GM12878 (cell line): ENCODE measurements at regions not wholly inside any gene's neighbourhood (a gene's known extent, or its start where the extent isn't known, plus 50 kb on each side); places are given as distances from the start of the nearest gene placed in this dataset.

ENCODE experiments used
- ATAC-seq: fragments of 200-7000 bp; cut with Tn5 transposase; 3 replicates; pipeline ENCODE4 v1.9.1; 2020; ENCODE audit warnings: mild to moderate bottlenecking, moderate library complexity
- BruUV-seq: library from RNA; stranded (reverse); fragments of 400-500 nt; replicated peaks from 2 replicates; lab custom pipeline; 2021; lab: Mats Ljungman, UMichigan
- CTCF ChIA-PET: fragments of 300-600 bp; sonication (Branson Sonifier 250); formaldehyde crosslinking; extraction: SDS; loops from one replicate; lab custom pipeline; 2021; ENCODE audit warnings: inconsistent platforms; lab: Yijun Ruan, JAX
- POLR2A ChIA-PET: fragments of 350-600 bp; formaldehyde crosslinking; extraction: SDS; loops from one replicate; lab custom pipeline; 2021; ENCODE audit warnings: inconsistent platforms; lab: Charles Lee
- RAD21 ChIA-PET: fragments of 300-600 bp; sonication (Branson Sonifier 250); formaldehyde crosslinking; loops from one replicate; lab custom pipeline; 2023; ENCODE audit warnings: antibody characterized with exemption; ENCODE audit not compliant: unreplicated experiment; lab: Charles Lee
- SMC1A ChIA-PET: fragments of 300-600 bp; sonication (Branson Sonifier 250); formaldehyde crosslinking; loops from one replicate; lab custom pipeline; 2023; ENCODE audit not compliant: unreplicated experiment, uncharacterized antibody; lab: Charles Lee
- DNase-seq: peaks from one replicate; pipeline ENCODE4 v3.0.0-alpha.2; 2011; ENCODE audit warnings: low read depth, low spot score
- FAIRE-seq: peaks from 3 replicates; lab custom pipeline; 2011; peaks lifted over from hg19 to GRCh38; lab: Jason Lieb, UNC
- H2AFZ ChIP-seq: 2 replicates; pipeline ENCODE4 v1.6.0; 2011; ENCODE audit warnings: low read depth, low read length, control low read depth; ENCODE audit not compliant: control insufficient read depth
- H3K27ac ChIP-seq: 2 replicates; pipeline ENCODE4 v1.5.1; 2011; ENCODE audit warnings: control low read depth; ENCODE audit not compliant: control insufficient read depth, insufficient read depth
- H3K27me3 ChIP-seq, 2 experiments: replicated peaks in 1 of 2; 2 replicates each; pipeline versions ENCODE4 v1.6.0 to v1.6.1; 2011; ENCODE audit warnings: low read length in 1 of 2; ENCODE audit not compliant: control insufficient read depth in 2 of 2, insufficient read depth in 2 of 2
- H3K36me3 ChIP-seq, 2 experiments: 2 replicates each; pipeline ENCODE4 v1.5.1; 2011; ENCODE audit warnings: low read length in 1 of 2; ENCODE audit not compliant: control insufficient read depth in 2 of 2, insufficient read depth in 2 of 2
- H3K4me1 ChIP-seq: 2 replicates; pipeline ENCODE4 v1.6.1; 2011; ENCODE audit warnings: mild to moderate bottlenecking, low read length, moderate library complexity, mixed read lengths; ENCODE audit not compliant: control insufficient read depth, insufficient read depth
- H3K4me2 ChIP-seq: 2 replicates; pipeline ENCODE4 v1.6.0; 2011; ENCODE audit warnings: control low read depth; ENCODE audit not compliant: control insufficient read depth, insufficient read depth
- H3K4me3 ChIP-seq: fragments of 200-600 bp; sonication (generic); 2 replicates; pipeline ENCODE4 v1.5.1; 2016
- H3K79me2 ChIP-seq: 2 replicates; pipeline ENCODE4 v1.6.0; 2011; ENCODE audit warnings: low read length; ENCODE audit not compliant: control insufficient read depth, insufficient read depth
- H3K9ac ChIP-seq: 2 replicates; pipeline ENCODE4 v1.8.0; 2011; ENCODE audit warnings: low read length, control low read depth, mixed read lengths; ENCODE audit not compliant: control insufficient read depth, insufficient read depth
- H3K9me3 ChIP-seq: replicated peaks from 3 replicates; pipeline ENCODE4 v1.5.1; 2011; ENCODE audit warnings: mild to moderate bottlenecking, low read length; ENCODE audit not compliant: control insufficient read depth, insufficient read depth
- H4K20me1 ChIP-seq: 2 replicates; pipeline ENCODE4 v1.6.0; 2011; ENCODE audit not compliant: control insufficient read depth, insufficient read depth
- ATF7 ChIP-seq: fragments of 450-650 bp; IDR thresholded peaks from 2 replicates; pipeline ENCODE4 v1.6.1; 2016; ENCODE audit warnings: low read depth, mild to moderate bottlenecking
- EP300 ChIP-seq, 2 experiments: fragments of 150-350 bp in 1 of 2; IDR thresholded peaks; 2 replicates each; pipeline ENCODE4 v1.6.1; 2011 to 2012; ENCODE audit warnings: low read depth in 2 of 2, low read length in 2 of 2, borderline replicate concordance in 1 of 2, improper control_type of control experiment in 1 of 2, inconsistent platforms in 1 of 2; ENCODE audit not compliant: control insufficient read depth in 1 of 2
- IKZF2 ChIP-seq, 2 experiments: fragments of 450-650 bp; IDR thresholded peaks; 2 replicates each; pipeline ENCODE4 v1.6.1; 2017; ENCODE audit warnings: mild to moderate bottlenecking in 2 of 2, moderate library complexity in 2 of 2
- MYC ChIP-seq: IDR thresholded peaks from 2 replicates; pipeline ENCODE4 v1.6.1; 2011; ENCODE audit warnings: mild to moderate bottlenecking, low read length, moderate library complexity, inconsistent platforms; ENCODE audit not compliant: insufficient read depth, insufficient replicate concordance, insufficient read length, severe bottlenecking
- NBN ChIP-seq: fragments of 450-650 bp; IDR thresholded peaks from 2 replicates; pipeline ENCODE4 v1.6.1; 2016
- NR2C2 ChIP-seq: IDR thresholded peaks from 2 replicates; pipeline ENCODE4 v1.6.1; 2011; ENCODE audit warnings: borderline replicate concordance, low read depth; ENCODE audit not compliant: control insufficient read depth, insufficient read length
- RB1 ChIP-seq: fragments of 450-650 bp; formaldehyde crosslinking; IDR thresholded peaks from 2 replicates; pipeline ENCODE4 v1.6.1; 2017; ENCODE audit warnings: mild to moderate bottlenecking, borderline replicate concordance
- SMAD1 ChIP-seq: fragments of 450-650 bp; IDR thresholded peaks from 2 replicates; pipeline ENCODE4 v1.6.1; 2018; ENCODE audit warnings: mild to moderate bottlenecking, low read depth; ENCODE audit not compliant: partially characterized antibody
- SP1 ChIP-seq: IDR thresholded peaks from one replicate; pipeline ENCODE4 v1.6.1; 2011; ENCODE audit warnings: low read depth, low read length
- TAF1 ChIP-seq: IDR thresholded peaks from 2 replicates; pipeline ENCODE4 v1.6.1; 2011; ENCODE audit warnings: mild to moderate bottlenecking, low read depth, low read length, borderline replicate concordance
- YBX1 ChIP-seq: fragments of 450-650 bp; IDR thresholded peaks from 2 replicates; pipeline ENCODE4 v1.6.1; 2016; ENCODE audit warnings: antibody characterized with exemption
- ZNF622 ChIP-seq: fragments of 450-650 bp; IDR thresholded peaks from 2 replicates; pipeline ENCODE4 v1.6.1; 2017; ENCODE audit warnings: mild to moderate bottlenecking, inconsistent platforms
- WGBS: methylation state at CpG from one replicate; pipeline ENCODE4 v1.1.6; 2016; ENCODE audit warnings: low lambda C conversion rate; ENCODE audit not compliant: insufficient replicate concordance, insufficient coverage; ENCODE audit errors: missing lambda C conversion rate; 5-methylcytosine and 5-hydroxymethylcytosine counted together
- in situ Hi-C: fragments of 300-500 bp; cut with MboI; formaldehyde crosslinking; loops from 9 replicates; pipeline ENCODE4 v1.14.3; 2018; ENCODE audit warnings: mixed read lengths
- intact Hi-C: fragments of 100-400 bp; cut with micrococcal nuclease; formaldehyde crosslinking; loops from one replicate; pipeline ENCODE4 v1.14.2; 2022; ENCODE audit not compliant: unreplicated experiment
- TF ChIP-seq, protein P1 (sequence below): fragments of 450-650 bp; IDR thresholded peaks from 2 replicates; pipeline ENCODE4 v1.6.1; 2017; ENCODE audit warnings: mild to moderate bottlenecking, moderate library complexity

DNA sequence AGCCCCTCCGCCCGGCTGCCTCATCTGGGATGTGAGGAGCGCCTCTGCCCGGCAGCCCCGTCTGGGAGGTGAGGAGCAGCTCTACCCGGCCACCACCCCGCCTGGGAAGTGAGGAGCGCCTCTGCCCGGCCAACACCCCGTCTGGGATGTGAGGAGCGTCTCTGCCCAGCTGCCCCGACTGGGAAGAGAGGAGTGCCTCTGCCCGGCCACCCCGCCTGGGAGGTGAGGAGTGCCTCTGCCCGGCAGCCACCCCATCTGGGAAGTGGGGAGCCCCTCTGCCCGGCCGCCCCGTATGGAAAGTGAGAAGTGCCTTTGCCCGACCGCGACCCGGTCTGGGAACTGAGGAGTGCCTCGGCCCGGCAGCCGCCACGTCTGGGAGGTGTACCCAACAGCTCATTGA is 74.3 kb upstream of the TNIP3 start:
- no peak overlapping the region for H3K4me3 ChIP-seq
- WGBS: 88% methylated on average over 25 of the region's 26 CpGs
- no TSS peak for BruUV-seq
- H3K9me3 ChIP-seq: no peaks in the 10 kb centered on the region
- no peak overlapping the region for H3K9ac ChIP-seq
- H3K27me3 ChIP-seq: no peaks in the 10 kb centered on the region; a peak in 1 of 4 replicates
- no peaks in the 10 kb centered on the region for H3K36me3 ChIP-seq
- H4K20me1 ChIP-seq: no peaks in the 10 kb centered on the region
- intact Hi-C loops: no loop called here
- ChIA-PET POLR2A (no interaction called here), SMC1A (no interaction called here), RAD21 (no interaction called here), CTCF (no interaction called here)
- no peak overlapping the region for H3K4me2 ChIP-seq
- FAIRE-seq: no peak
- in situ Hi-C loops: no loop called here
- no peak for DNase-seq
- TF ChIP-seq TAF1: no peak
- TF ChIP-seq NR2C2: no peak
- no peak for TF ChIP-seq YBX1
- TF ChIP-seq IKZF2 (IDR thresholded peaks at IDR 0.05): no peak
- ATAC-seq: no peak
- no peak overlapping the region for H2AFZ ChIP-seq
- H3K4me1 ChIP-seq: no peaks in the 10 kb centered on the region
- H3K79me2 ChIP-seq: no peaks in the 10 kb centered on the region
- no peak overlapping the region for H3K27ac ChIP-seq

DNA sequence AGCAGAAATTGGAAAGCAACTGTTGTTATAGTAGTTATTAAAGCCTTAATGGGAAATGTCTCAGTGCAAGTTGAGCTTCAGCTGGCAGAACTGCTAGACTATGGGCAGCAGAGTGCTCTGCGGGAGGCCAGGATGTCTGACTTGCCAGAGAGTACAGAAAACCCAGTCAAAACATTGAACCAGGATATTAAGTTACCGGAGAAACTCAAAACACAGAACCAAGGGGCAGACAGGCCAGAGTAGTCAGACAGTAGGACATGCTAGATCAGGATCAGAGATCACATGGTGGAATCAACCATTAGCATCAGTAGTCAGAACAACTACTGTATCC is 72.9 kb upstream of the TNIP3 start:
- no peak overlapping the region for H3K27ac ChIP-seq
- H3K27me3 ChIP-seq: no peaks in the 10 kb centered on the region; a peak in 1 of 4 replicates
- in situ Hi-C loops: no loop called here
- TF ChIP-seq RB1: no peak
- no peak for TF ChIP-seq SP1
- TF ChIP-seq NBN: no peak
- TF ChIP-seq ATF7: no peak
- no peak for TF ChIP-seq EP300 (IDR thresholded peaks at IDR 0.05; ENCODE audit: borderline replicate concordance in 1 of 2, control insufficient read depth in 1 of 2, low read depth in 2 of 2, low read length in 2 of 2)
- TF ChIP-seq ZNF622: no peak
- TF ChIP-seq MYC: no peak
- TF ChIP-seq, protein P1, sequence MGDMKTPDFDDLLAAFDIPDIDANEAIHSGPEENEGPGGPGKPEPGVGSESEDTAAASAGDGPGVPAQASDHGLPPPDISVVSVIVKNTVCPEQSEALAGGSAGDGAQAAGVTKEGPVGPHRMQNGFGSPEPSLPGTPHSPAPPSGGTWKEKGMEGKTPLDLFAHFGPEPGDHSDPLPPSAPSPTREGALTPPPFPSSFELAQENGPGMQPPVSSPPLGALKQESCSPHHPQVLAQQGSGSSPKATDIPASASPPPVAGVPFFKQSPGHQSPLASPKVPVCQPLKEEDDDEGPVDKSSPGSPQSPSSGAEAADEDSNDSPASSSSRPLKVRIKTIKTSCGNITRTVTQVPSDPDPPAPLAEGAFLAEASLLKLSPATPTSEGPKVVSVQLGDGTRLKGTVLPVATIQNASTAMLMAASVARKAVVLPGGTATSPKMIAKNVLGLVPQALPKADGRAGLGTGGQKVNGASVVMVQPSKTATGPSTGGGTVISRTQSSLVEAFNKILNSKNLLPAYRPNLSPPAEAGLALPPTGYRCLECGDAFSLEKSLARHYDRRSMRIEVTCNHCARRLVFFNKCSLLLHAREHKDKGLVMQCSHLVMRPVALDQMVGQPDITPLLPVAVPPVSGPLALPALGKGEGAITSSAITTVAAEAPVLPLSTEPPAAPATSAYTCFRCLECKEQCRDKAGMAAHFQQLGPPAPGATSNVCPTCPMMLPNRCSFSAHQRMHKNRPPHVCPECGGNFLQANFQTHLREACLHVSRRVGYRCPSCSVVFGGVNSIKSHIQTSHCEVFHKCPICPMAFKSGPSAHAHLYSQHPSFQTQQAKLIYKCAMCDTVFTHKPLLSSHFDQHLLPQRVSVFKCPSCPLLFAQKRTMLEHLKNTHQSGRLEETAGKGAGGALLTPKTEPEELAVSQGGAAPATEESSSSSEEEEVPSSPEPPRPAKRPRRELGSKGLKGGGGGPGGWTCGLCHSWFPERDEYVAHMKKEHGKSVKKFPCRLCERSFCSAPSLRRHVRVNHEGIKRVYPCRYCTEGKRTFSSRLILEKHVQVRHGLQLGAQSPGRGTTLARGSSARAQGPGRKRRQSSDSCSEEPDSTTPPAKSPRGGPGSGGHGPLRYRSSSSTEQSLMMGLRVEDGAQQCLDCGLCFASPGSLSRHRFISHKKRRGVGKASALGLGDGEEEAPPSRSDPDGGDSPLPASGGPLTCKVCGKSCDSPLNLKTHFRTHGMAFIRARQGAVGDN: no peak
- no peak for TF ChIP-seq SMAD1
- TF ChIP-seq IKZF2 (IDR thresholded peaks at IDR 0.05): no peak
- ChIA-PET RAD21 (no interaction called here), CTCF (interaction anchor here (1.5 kb wide), 1 partner anchor 14 kb away, joined by 3 read pairs; no protein-coding TSS in a partner anchor), SMC1A (no interaction called here), POLR2A (no interaction called here)
- no peaks in the 10 kb centered on the region for H3K4me1 ChIP-seq
- no peak overlapping the region for H2AFZ ChIP-seq
- BruUV-seq: no TSS peak
- intact Hi-C loops: no loop called here
- H3K36me3 ChIP-seq: no peaks in the 10 kb centered on the region
- no peak overlapping the region for H3K9ac ChIP-seq
- no peaks in the 10 kb centered on the region for H3K9me3 ChIP-seq
- DNase-seq: no peak
- WGBS: 16% methylated on average over 2 of the region's 2 CpGs
- H3K4me2 ChIP-seq: no peak overlapping the region
- no peak for FAIRE-seq
- no peak overlapping the region for H3K4me3 ChIP-seq
- H3K79me2 ChIP-seq: no peaks in the 10 kb centered on the region
- H4K20me1 ChIP-seq: no peaks in the 10 kb centered on the region
- ATAC-seq: no peak
